ENCODE measurements at regions not wholly inside any gene's neighbourhood (a gene's known extent, or its start where the extent isn't known, plus 50 kb on each side); places are given as distances from the start of the nearest gene placed in this dataset.
A peak's percentile ranks its signal among the peaks of the same experiment; 100 is the strongest.

DNA sequence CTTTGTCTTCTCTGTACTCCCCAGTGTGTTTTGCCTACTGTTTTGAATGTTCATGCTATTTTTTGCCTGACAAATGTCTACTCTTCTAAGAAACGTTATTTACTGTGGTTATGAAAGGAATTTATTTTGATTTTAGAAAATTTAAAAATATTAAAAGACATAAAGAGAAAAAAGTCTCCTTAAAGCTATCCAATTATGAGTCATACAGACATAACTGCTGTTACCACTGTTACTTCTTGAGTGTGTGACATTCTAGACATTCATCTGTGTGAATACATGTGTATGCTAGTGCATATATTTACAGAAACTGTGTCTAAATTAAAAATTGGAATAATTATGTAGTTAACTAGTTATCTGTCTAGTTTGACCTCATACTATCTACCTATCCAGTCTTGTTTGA lies 187.6 kb upstream of the SGCG start:
- H3K4me1 ChIP-seq = no peaks in the 10 kb centered on the region
- H3K9me3 ChIP-seq = no peaks in the 10 kb centered on the region
- TF ChIP-seq POLR2A (IDR thresholded peaks at IDR 0.05) (no peak), CTCF (IDR thresholded peaks at IDR 0.05) (no peak)
- H3K36me3 ChIP-seq = no peaks in the 10 kb centered on the region
- WGBS, 4 donors = 18 to 35% (median 26%) methylated on average over 1 of the region's 1 CpG
- ATAC-seq (no peak), DNase-seq (no peak)
- H3K27me3 ChIP-seq = no peaks in the 10 kb centered on the region
- H3K4me3 ChIP-seq = no peak overlapping the region
- intact Hi-C loops (cut with DNase I) = no loop called here
- H3K27ac ChIP-seq = no peak overlapping the region

DNA sequence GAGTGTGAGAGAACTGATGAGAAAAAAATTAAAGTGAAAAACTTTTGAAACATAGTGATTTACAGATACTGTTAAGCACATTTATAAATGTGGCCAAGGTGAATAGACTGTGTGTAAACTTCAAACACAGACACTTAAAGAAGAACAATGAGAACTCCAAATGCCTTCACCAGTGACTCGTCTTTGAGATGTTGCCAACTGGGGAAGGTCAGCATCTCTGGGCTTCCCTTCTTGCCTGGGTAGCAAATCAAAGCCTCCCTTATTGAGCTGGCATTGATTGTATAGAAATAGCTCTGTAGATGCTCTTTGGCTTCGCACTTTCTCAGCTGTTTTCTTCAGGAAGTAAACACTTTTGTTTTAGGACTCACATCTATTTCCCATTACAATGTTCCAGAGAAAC lies 177.3 kb upstream of the SGCG start:
- Histone ChIP-seq H3K9me3 (peaks cover 0 to 23% (median 0%) of the 10 kb centered on the region in 12 donors), H3K27ac (no peak overlapping the region), H3K4me3 (no peak overlapping the region), H3K36me3 (no peaks in the 10 kb centered on the region), H3K27me3 (no peaks in the 10 kb centered on the region), H3K4me1 (peaks cover 0 to 3% (median 0%) of the 10 kb centered on the region in 12 donors)
- no peak for TF ChIP-seq CTCF (IDR thresholded peaks at IDR 0.05)
- TF ChIP-seq POLR2A (IDR thresholded peaks at IDR 0.05) = no peak
- intact Hi-C loops (cut with DNase I) = no loop called here
- ATAC-seq (no peak), DNase-seq (no peak)
- 68 to 79% (median 74%) methylated on average over 2 of the region's 2 CpGs for WGBS, 4 donors

- DNase-seq = peak in 1 of 5 donors; percentile 24
- Histone ChIP-seq H3K36me3 (no peaks in the 10 kb centered on the region), H3K9me3 (peaks cover 0 to 7% (median 0%) of the 10 kb centered on the region in 12 donors), H3K27me3 (no peaks in the 10 kb centered on the region), H3K4me1 (peaks cover 0 to 3% (median 0%) of the 10 kb centered on the region in 12 donors), H3K4me3 (no peak overlapping the region), H3K27ac (no peak overlapping the region)
- WGBS, 4 donors = 25 to 36% (median 31%) methylated on average over 7 of the region's 7 CpGs
- ATAC-seq = no peak
- intact Hi-C loops (cut with DNase I) = no loop called here
- TF ChIP-seq CTCF (IDR thresholded peaks at IDR 0.05) (no peak), POLR2A (IDR thresholded peaks at IDR 0.05) (no peak)
Observed at GRCh38 chr13:23007426-23007825, 173.4 kb upstream of the SGCG start.

- WGBS, 4 donors = 89 to 95% (median 90%) methylated on average over 3 of the region's 3 CpGs
- ATAC-seq (no peak), DNase-seq (no peak)
- Histone ChIP-seq H3K27ac (no peak overlapping the region), H3K4me3 (no peak overlapping the region), H3K36me3 (no peaks in the 10 kb centered on the region), H3K4me1 (no peaks in the 10 kb centered on the region), H3K9me3 (peaks cover 0 to 7% (median 0%) of the 10 kb centered on the region in 12 donors), H3K27me3 (peaks cover 0 to 3% (median 0%) of the 10 kb centered on the region in 9 donors)
- intact Hi-C loops (cut with DNase I) = loop anchor here in 5 of 10 donors (5.0 to 10.0 kb wide), 3 partner anchors 211 to 216 kb away; no protein-coding TSS in a partner anchor
- no peak for TF ChIP-seq POLR2A (IDR thresholded peaks at IDR 0.05)
- no peak for TF ChIP-seq CTCF (IDR thresholded peaks at IDR 0.05)
Observed at GRCh38 chr13:23018143-23018542, 162.6 kb upstream of the SGCG start.
